GM23338 (cell line): ENCODE measurements at regions not wholly inside any gene's neighbourhood (a gene's known extent, or its start where the extent isn't known, plus 50 kb on each side); places are given as distances from the start of the nearest gene placed in this dataset.

Experiments
- ATAC-seq: fragments of 200-7000 bp; cut with Tn5 transposase; 3 replicates; pipeline ENCODE4 v1.9.1; 2020
- DNase-seq: peaks from one replicate; pipeline ENCODE4 v3.0.0-alpha.2; 2015; ENCODE audit warnings: low spot score
- H2AFZ ChIP-seq: fragments of 200-600 bp; sonication (generic); 2 replicates; pipeline ENCODE4 v1.8.0; 2016; ENCODE audit warnings: antibody characterized with exemption, mild to moderate bottlenecking, moderate library complexity
- H3F3A ChIP-seq: fragments of 200-600 bp; sonication (generic); replicated peaks from 2 replicates; pipeline ENCODE4 v1.8.0; 2017; ENCODE audit warnings: antibody characterized with exemption, mixed run types, low read depth
- H3K27ac ChIP-seq: fragments of 200-600 bp; sonication (generic); 2 replicates; pipeline ENCODE4 v1.6.1; 2016; ENCODE audit warnings: low read depth
- H3K27me3 ChIP-seq: fragments of 200-600 bp; sonication (generic); 2 replicates; pipeline ENCODE4 v1.8.0; 2016; ENCODE audit warnings: mild to moderate bottlenecking, mixed run types, moderate library complexity; ENCODE audit not compliant: insufficient read depth
- H3K36me3 ChIP-seq: fragments of 200-600 bp; sonication (generic); 2 replicates; pipeline ENCODE4 v1.8.0; 2016; ENCODE audit warnings: mild to moderate bottlenecking; ENCODE audit not compliant: insufficient read depth
- H3K4me1 ChIP-seq: fragments of 200-600 bp; sonication (generic); 2 replicates; pipeline ENCODE4 v1.8.0; 2016; ENCODE audit warnings: mild to moderate bottlenecking, moderate library complexity; ENCODE audit not compliant: insufficient read depth
- H3K4me2 ChIP-seq: fragments of 200-600 bp; sonication (generic); 2 replicates; pipeline ENCODE4 v1.7.1; 2017; ENCODE audit warnings: mixed run types
- H3K4me3 ChIP-seq: fragments of 200-600 bp; sonication (generic); 2 replicates; pipeline ENCODE4 v1.6.1; 2016; ENCODE audit warnings: mixed run types
- H3K79me2 ChIP-seq: fragments of 200-600 bp; sonication (generic); replicated peaks from 2 replicates; pipeline ENCODE4 v1.8.0; 2017; ENCODE audit warnings: mild to moderate bottlenecking; ENCODE audit not compliant: insufficient read depth
- H3K9me2 ChIP-seq: fragments of 200-600 bp; sonication (generic); 2 replicates; pipeline ENCODE4 v1.8.0; 2017; ENCODE audit not compliant: insufficient read depth
- H4K20me1 ChIP-seq: fragments of 200-600 bp; sonication (generic); replicated peaks from 2 replicates; pipeline ENCODE4 v1.8.0; 2017; ENCODE audit warnings: mild to moderate bottlenecking; ENCODE audit not compliant: insufficient read depth
- H3K27ac Mint-ChIP-seq: 2 replicates; pipeline ENCODE4 v1.8.0; 2020; ENCODE audit warnings: inconsistent platforms, mild to moderate bottlenecking, moderate library complexity, mixed read lengths
- H3K27me3 Mint-ChIP-seq: 3 replicates; pipeline ENCODE4 v1.8.0; 2022; ENCODE audit warnings: low read depth, mild to moderate bottlenecking, moderate library complexity, mixed read lengths, inconsistent platforms; ENCODE audit not compliant: insufficient read depth, poor library complexity
- H3K36me3 Mint-ChIP-seq: 3 replicates; pipeline ENCODE4 v1.8.0; 2021; ENCODE audit warnings: low read depth, mild to moderate bottlenecking, inconsistent platforms, moderate library complexity, mixed read lengths
- H3K4me1 Mint-ChIP-seq: 3 replicates; pipeline ENCODE4 v1.8.0; 2020; ENCODE audit warnings: mild to moderate bottlenecking, inconsistent platforms, mixed read lengths
- H3K4me3 Mint-ChIP-seq: 3 replicates; pipeline ENCODE4 v1.8.0; 2021; ENCODE audit warnings: moderate library complexity, mild to moderate bottlenecking, inconsistent platforms, mixed read lengths
- H3K9me3 Mint-ChIP-seq: 3 replicates; pipeline ENCODE4 v1.8.0; 2020; ENCODE audit warnings: moderate library complexity, mild to moderate bottlenecking, inconsistent platforms, mixed read lengths
- CREB1 ChIP-seq: fragments of 250-450 bp; sonication (Bioruptor Pico); IDR thresholded peaks from 2 replicates; pipeline ENCODE4 v1.5.0; 2020; ENCODE audit warnings: low read depth, mild to moderate bottlenecking, moderate library complexity
- EZH2 ChIP-seq: fragments of 200-600 bp; sonication (generic); IDR thresholded peaks from one replicate; pipeline ENCODE4 v1.8.0; 2017; ENCODE audit warnings: antibody characterized with exemption, mild to moderate bottlenecking, low read depth; ENCODE audit not compliant: unreplicated experiment
- JUNB ChIP-seq: IDR thresholded peaks from one replicate; pipeline ENCODE4 v1.6.1; 2016; ENCODE audit warnings: antibody characterized with exemption; ENCODE audit not compliant: unreplicated experiment
- NANOG ChIP-seq: IDR thresholded peaks from 2 replicates; pipeline ENCODE4 v1.6.1; 2016; ENCODE audit warnings: antibody characterized with exemption, borderline replicate concordance
- POLR2AphosphoS5 ChIP-seq: IDR thresholded peaks from 2 replicates; pipeline ENCODE4 v1.6.1; 2016; ENCODE audit warnings: antibody characterized with exemption, low read depth
- STAT1 ChIP-seq: IDR thresholded peaks from one replicate; pipeline ENCODE4 v1.6.1; 2016; ENCODE audit warnings: antibody characterized with exemption; ENCODE audit not compliant: unreplicated experiment
- TF ChIP-seq, protein P1 (sequence below): IDR thresholded peaks from 2 replicates; pipeline ENCODE4 v1.6.1; 2016; ENCODE audit warnings: antibody characterized with exemption
- TF ChIP-seq, protein P2 (sequence below), 2 experiments: fragments of 200-600 bp in 1 of 2; sonication (generic) in 1 of 2; conservative IDR thresholded peaks; 2 replicates each; pipeline versions ENCODE4 v1.5.1 to v1.6.1; 2016 to 2017; ENCODE audit warnings: antibody characterized with exemption in 2 of 2, low read depth in 2 of 2, mild to moderate bottlenecking in 2 of 2, moderate library complexity in 1 of 2
- TF ChIP-seq, protein P3 (sequence below): IDR thresholded peaks from one replicate; pipeline ENCODE4 v1.6.1; 2018; ENCODE audit warnings: antibody characterized with exemption; ENCODE audit not compliant: unreplicated experiment

DNA sequence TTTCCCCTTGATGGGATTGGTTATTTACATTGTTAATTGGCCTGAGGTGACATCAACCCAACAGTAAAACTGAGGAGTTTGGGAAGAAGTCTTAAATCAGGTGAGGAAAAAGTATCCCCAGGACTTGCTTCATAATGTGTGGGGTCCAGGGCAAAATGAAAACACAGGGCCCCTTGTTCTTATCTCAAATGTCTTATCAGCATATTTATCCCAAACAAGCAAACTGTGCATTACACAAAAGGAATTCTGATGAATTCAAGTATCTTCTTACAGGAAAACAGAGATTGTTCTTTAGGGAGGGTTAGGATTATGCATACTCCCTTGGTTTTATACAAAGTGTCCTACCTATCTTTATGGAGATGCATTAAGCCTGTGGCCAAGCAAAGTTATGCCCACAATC is 178.4 kb downstream of the SPTSSA start:
- Histone ChIP-seq H3K9me2 (0 out of 2 replicates have a peak, but pooled peaks cover 2% of the 10 kb centered on the region), H3K4me3 (no peak overlapping the region), H3K27ac (no peak overlapping the region), H2AFZ (no peak overlapping the region), H3K4me1 (no peaks in the 10 kb centered on the region), H4K20me1 (no peaks in the 10 kb centered on the region), H3K27me3 (no peaks in the 10 kb centered on the region), H3K79me2 (no peaks in the 10 kb centered on the region), H3K4me2 (no peak overlapping the region), H3F3A (no peaks in the 10 kb centered on the region), H3K36me3 (no peaks in the 10 kb centered on the region)
- Mint-ChIP-seq H3K4me1 (no peaks in the 10 kb centered on the region), H3K9me3 (peaks cover 24% of the 10 kb centered on the region), H3K4me3 (no peak overlapping the region), H3K36me3 (peaks cover 10% of the 10 kb centered on the region; the same call in 1 of the 3 replicates), H3K27ac (no peak overlapping the region), H3K27me3 (no peaks in the 10 kb centered on the region)
- DNase-seq (no peak), ATAC-seq (no peak)
- TF ChIP-seq, protein P1, sequence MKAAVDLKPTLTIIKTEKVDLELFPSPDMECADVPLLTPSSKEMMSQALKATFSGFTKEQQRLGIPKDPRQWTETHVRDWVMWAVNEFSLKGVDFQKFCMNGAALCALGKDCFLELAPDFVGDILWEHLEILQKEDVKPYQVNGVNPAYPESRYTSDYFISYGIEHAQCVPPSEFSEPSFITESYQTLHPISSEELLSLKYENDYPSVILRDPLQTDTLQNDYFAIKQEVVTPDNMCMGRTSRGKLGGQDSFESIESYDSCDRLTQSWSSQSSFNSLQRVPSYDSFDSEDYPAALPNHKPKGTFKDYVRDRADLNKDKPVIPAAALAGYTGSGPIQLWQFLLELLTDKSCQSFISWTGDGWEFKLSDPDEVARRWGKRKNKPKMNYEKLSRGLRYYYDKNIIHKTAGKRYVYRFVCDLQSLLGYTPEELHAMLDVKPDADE, result no peak
- TF ChIP-seq CREB1, result no peak
- TF ChIP-seq EZH2, result no peak

DNA sequence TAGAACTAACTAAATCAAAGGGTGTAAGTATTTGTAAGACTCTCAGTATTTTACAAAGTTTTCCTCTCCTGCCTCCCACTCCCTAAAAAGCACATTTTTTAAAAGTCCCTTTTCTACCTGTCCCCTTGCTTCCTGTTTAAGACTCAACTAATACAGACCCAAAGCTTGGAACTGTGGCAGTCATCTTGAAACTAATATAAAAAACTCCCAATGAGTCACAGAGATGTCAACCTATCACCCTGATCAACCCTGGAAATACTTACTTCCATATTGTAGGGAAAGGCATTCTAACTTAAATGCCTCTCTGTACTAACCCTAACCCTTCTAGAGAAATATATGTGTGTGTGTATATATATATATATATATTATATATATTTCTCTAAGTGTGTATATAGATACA is 184.8 kb downstream of the SPTSSA start:
- Histone ChIP-seq H3K27me3 (no peaks in the 10 kb centered on the region), H3K36me3 (no peaks in the 10 kb centered on the region), H3F3A (no peaks in the 10 kb centered on the region), H3K4me2 (no peak overlapping the region), H2AFZ (no peak overlapping the region), H4K20me1 (no peaks in the 10 kb centered on the region), H3K4me3 (no peak overlapping the region), H3K79me2 (no peaks in the 10 kb centered on the region), H3K4me1 (no peaks in the 10 kb centered on the region), H3K27ac (no peak overlapping the region), H3K9me2 (0 out of 2 replicates have a peak, but pooled peaks cover 4% of the 10 kb centered on the region)
- Mint-ChIP-seq H3K4me1 (no peaks in the 10 kb centered on the region), H3K27me3 (peaks cover 3% of the 10 kb centered on the region), H3K36me3 (peaks cover 7% of the 10 kb centered on the region; the same call in 1 of the 3 replicates), H3K9me3 (peaks cover 17% of the 10 kb centered on the region), H3K27ac (no peak overlapping the region), H3K4me3 (no peak overlapping the region)
- ATAC-seq (no peak), DNase-seq (no peak)
- TF ChIP-seq, protein P2, sequence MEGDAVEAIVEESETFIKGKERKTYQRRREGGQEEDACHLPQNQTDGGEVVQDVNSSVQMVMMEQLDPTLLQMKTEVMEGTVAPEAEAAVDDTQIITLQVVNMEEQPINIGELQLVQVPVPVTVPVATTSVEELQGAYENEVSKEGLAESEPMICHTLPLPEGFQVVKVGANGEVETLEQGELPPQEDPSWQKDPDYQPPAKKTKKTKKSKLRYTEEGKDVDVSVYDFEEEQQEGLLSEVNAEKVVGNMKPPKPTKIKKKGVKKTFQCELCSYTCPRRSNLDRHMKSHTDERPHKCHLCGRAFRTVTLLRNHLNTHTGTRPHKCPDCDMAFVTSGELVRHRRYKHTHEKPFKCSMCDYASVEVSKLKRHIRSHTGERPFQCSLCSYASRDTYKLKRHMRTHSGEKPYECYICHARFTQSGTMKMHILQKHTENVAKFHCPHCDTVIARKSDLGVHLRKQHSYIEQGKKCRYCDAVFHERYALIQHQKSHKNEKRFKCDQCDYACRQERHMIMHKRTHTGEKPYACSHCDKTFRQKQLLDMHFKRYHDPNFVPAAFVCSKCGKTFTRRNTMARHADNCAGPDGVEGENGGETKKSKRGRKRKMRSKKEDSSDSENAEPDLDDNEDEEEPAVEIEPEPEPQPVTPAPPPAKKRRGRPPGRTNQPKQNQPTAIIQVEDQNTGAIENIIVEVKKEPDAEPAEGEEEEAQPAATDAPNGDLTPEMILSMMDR (conservative IDR thresholded peaks at IDR 0.05; ENCODE audit: low read depth in 2 of 2), result no peak
- TF ChIP-seq EZH2, result no peak
- no peak for TF ChIP-seq STAT1
- no peak for TF ChIP-seq NANOG
- TF ChIP-seq, protein P3, sequence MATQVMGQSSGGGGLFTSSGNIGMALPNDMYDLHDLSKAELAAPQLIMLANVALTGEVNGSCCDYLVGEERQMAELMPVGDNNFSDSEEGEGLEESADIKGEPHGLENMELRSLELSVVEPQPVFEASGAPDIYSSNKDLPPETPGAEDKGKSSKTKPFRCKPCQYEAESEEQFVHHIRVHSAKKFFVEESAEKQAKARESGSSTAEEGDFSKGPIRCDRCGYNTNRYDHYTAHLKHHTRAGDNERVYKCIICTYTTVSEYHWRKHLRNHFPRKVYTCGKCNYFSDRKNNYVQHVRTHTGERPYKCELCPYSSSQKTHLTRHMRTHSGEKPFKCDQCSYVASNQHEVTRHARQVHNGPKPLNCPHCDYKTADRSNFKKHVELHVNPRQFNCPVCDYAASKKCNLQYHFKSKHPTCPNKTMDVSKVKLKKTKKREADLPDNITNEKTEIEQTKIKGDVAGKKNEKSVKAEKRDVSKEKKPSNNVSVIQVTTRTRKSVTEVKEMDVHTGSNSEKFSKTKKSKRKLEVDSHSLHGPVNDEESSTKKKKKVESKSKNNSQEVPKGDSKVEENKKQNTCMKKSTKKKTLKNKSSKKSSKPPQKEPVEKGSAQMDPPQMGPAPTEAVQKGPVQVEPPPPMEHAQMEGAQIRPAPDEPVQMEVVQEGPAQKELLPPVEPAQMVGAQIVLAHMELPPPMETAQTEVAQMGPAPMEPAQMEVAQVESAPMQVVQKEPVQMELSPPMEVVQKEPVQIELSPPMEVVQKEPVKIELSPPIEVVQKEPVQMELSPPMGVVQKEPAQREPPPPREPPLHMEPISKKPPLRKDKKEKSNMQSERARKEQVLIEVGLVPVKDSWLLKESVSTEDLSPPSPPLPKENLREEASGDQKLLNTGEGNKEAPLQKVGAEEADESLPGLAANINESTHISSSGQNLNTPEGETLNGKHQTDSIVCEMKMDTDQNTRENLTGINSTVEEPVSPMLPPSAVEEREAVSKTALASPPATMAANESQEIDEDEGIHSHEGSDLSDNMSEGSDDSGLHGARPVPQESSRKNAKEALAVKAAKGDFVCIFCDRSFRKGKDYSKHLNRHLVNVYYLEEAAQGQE, result no peak
- TF ChIP-seq, protein P1, result no peak
- TF ChIP-seq POLR2AphosphoS5, result no peak
- no peak for TF ChIP-seq JUNB
